HG02973 (cell line): ENCODE measurements at regions not wholly inside any gene's neighbourhood (a gene's known extent, or its start where the extent isn't known, plus 50 kb on each side); places are given as distances from the start of the nearest gene placed in this dataset.

Source experiments
- ATAC-seq: cut with Tn5 transposase; IDR thresholded peaks from one replicate; pipeline ENCODE4 v1.9.1; 2021; ENCODE audit warnings: moderate library complexity; ENCODE audit not compliant: unreplicated experiment

DNA sequence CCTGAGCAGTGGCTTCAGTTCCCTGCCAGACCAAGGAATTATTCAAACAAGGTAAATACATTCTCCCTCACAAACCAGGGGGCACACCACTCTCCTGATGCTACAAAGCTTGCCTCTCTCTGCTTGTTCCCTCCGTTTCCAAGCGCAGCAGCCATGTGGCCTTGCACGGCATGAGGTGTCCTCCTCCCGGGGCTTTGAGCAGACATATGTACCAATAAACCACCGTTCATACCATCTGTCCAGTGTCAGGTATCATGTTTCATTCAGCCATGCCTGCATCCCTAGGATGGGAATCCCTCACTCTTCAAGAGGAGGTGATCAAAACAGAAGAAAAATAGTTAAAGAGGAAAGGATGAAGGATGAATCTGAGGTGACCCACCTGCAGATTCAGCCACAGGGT lies 282.7 kb downstream of the ENC1 start:
- no peak for ATAC-seq

DNA sequence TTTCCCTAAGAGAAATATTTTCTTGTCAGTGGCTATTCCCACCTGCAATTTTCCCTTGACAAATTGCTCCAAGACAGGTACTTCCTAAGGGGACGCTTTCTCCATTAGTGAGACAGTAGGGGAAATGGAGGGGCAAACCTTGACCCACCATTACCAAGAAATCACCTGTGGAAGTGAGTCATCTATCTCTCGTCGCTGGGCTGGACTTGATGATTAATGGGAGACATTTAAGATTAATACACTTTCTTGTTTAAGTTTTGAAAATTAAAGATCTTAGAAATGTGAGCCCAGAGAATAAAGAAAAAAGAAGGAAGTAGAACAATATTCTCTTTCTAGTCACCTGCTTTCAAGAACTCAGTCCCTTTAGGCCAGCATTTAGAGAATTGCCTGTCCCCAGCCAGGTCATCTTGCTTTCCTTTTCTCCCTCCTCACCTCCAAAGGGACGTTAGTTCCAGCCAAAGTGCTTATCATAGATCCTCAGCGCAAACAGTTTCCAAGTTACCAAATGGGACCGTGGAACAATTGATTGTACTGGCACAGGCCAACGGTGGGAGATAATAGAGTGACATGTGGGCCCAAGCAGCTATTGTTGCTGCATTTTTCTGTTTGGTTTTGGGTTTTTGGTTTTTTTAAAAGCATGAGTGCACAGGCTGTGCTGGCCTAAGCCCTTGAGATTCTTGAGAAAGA lies 284.4 kb downstream of the ENC1 start:
- no peak for ATAC-seq

DNA sequence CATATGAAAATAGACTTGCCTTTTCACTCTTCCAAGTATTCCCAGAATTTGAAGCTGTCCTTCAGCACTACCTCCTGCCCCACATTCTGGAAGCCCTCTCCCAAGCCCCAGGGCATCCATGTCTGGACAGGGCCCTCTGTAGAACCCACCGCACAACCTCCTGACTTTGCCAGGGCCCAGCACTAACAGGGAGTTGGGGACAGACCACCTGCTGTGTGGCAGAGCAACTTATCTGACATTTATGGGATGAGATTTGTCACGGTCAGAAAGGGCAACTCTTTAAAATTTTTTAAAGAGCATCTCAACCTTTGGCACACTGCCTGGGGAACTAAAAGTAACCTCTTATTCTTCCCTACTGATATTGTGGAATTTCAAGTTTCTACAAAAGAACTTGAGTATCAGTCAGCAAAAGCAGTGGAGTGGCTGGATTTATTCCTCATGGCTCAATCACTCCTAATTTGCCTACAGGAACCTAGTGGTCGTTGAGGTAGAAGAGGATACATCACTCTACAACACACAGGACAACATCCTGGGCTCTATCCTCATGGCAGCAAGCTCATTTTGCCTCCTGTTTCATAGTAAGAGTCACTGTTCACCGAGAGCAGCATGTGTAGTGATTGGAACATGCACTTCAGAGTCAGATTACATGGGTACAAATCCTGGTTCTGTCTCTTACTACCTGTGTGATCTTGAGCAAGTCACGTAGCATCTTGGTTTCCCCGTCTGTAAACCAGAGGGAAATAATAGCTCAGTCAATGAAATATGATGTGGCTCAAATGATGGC lies 285.3 kb downstream of the ENC1 start:
- ATAC-seq = no peak

DNA sequence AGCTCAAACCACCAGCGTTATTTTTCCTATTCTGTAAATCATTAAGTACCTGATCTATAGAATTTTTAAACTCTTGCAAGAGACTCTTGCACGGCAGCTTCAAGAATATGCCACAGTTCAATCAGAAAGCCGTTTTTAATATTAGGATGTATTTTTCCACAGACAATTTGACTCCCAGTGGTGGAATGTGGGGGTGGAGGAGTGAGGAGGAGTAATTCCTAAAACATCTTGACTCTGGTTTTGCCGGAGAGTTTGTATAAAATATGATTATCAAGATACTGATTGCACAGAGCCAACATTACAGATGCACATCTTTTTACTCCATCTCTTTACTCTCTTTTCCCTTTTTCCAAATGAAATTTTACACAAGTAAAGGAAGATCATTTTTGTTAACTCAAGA lies 288.3 kb downstream of the ENC1 start:
- ATAC-seq = no peak

DNA sequence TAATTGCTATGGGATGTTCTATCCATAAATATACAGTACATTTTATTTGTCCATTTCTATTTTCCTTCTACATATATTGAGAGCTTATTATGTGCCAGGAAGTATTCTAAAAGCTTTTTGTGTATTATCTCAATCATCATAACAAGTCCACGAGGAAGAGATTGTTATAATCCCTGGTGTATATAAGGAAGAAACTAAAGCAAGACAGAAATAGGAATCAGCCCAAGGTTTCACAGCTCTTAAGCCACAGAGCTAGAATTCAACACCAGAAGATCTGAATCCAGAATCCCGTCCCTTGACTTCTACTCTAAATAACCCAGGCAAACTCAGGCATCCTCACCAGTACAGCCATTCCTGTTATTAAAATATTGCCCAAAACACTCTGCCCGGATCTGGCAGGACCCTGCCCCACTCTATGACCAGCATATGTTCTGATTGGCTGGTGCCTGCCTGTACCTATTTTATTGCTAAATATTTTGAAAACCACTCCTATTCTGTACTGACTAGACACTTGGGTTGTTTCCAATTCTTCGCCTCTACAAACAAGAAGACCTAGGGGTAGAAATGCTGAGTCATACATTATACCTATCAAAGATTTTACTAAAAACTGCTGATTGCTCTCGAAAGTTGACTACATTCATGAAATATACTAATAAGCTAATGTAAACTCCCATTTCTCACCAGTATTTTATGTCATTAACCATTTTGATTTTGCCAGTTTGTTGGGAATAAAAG lies 297.4 kb downstream of the ENC1 start:
- ATAC-seq = no peak

DNA sequence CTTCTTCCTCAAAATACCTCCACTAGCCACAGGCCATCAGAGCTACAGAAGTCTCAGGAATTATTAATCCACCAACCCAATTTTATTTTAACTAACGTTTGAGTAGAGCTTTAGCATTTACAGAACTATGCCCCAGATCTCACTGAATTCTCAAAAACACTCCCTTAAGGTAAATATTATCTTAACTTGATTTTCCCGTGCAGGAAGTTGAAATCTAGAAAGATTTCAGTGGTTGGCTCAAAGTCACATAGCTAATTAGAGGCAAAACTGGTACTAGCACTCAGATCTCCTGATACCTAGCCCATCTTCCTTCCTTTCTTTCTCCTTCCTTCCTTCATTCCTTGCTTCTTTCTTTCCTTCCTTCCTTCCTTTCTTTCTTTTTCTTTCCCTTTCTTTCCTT lies 298.3 kb downstream of the ENC1 start:
- no peak for ATAC-seq

DNA sequence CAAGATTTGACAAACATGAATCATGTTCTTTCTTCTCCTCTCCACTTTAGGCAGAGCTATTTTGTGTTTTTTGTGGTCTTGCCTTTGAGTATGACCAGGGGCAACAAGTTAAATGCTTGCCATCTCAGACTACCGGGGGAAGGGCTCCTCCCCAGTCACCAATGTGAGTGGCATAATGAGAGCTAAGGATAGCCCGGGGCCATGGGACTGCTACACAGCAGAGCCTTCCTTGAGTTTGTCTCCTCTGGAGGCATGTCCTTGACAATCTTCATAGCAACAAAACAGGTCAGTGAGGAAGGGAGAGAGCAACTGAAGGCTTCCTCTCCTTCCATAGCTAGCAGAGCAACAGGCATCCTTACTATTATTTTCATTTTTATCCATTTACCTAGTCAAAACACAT lies 299.3 kb downstream of the ENC1 start:
- ATAC-seq = no peak

DNA sequence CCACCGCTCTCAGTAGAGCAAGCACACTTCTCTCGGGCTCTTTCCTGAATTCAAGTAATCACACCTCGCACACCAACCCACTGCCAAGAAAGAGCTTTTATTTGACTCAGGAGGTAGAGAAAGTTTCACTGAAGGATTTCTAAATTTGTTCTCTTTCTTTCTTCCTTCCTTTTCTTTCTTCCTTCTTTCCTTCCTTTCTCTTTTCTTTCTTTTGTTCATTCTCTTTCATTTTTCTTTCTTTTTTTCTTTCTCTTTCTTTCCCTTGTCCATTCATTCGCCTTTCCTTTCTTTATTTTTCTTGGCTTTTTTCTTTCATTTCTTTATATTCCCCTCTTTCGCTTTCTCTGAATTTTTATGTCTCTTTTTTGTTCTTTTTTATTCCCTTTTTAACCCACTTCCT lies 300.1 kb downstream of the ENC1 start:
- no peak for ATAC-seq

DNA sequence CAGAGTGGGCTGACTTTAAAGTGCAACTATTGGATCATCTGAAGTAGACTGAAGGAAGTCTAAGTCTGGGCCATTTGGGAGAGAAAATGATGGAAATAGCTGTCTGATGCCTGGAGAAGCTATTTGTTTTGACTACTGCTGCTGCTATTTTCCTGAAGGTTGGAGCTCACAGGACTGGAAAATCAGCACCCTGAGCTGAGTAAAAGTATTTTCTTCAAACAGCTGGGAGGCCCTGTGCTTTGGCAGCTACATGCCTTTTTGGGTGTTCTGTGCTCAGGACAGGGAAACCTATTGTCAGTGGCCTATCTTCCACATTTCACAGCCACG lies 302.6 kb downstream of the ENC1 start:
- ATAC-seq = no peak

DNA sequence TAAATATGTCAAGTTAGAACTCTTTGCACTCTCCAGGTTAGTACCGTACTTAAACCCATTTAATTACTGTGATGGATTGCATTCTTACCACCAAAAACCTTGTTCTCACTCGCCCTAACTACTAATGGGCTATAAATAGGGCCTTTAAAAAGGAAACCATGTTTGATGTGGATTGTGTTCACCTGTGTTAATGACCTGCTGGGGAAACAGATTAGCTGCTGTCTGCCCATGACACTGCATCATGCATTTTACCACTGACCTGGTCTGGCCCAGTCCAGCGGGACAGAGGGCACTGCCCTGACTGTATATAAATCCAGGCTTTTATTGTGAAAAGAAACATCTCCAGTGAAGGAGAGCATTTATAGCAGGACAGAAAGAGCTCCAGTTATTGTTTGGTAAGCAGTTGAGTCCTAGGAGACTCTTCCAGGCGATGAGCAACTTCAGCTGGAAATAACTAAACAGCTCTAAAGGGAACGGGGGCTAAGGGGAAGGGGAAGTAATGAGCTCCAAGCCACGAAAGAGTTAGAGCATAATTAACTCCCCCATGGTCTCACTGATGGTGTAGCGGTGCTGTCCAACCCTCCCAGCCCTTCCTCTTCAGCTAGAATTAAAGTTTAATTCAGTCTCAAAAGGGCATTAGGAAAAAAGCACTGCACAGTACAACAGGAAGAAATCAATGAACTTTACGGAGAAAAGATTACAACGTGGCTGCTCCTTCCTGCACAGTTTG lies 303.1 kb downstream of the ENC1 start:
- ATAC-seq = no peak

DNA sequence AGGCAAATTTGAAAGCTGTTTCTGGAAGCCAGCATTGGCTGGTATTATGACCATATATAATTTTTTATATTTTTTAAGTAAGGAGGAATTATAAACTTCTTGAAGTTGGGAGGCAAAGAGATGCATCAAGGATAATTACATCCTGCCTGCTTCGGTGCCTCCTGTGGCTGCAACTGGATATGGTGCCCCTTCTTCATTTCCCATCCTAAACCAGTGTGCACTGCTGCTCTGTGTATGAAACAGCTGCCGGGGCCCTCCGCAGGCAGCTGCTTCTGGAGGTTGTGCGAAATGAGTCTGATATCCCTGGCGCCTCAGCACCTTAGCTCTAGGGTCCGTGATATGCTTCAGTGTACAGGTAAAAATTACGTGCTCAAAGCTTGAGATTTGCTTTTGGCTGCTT lies 304.2 kb downstream of the ENC1 start:
- no peak for ATAC-seq

DNA sequence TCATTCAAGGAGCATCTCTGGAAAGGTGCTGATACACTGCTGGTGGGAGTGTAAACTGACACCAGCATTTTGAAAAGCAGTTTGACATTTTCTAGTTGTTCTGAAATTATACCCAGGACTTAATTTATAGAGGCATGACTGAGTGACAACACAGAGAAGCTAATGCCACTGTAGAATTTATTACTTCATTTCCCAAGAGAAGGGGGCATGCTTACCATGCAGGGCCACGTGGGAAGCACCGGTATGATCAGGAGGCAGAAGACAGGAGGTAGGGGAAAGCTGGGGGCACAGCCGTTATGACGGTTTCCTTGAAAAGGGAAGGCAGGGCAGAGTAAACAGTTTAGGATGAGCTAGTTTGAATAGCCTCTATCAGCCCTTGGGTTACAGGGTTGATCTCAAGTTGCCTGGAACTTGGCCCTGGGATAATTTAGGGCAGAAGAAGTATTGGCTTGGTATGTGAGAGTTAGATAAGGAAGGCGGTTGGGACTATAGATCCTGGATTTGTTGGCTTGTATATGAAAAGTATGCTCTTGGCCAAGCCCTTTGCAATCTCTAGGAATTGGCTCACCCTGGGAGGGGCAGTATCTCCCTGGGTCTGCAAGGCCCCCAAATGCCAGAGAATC lies 305.7 kb downstream of the ENC1 start:
- ATAC-seq = no peak

DNA sequence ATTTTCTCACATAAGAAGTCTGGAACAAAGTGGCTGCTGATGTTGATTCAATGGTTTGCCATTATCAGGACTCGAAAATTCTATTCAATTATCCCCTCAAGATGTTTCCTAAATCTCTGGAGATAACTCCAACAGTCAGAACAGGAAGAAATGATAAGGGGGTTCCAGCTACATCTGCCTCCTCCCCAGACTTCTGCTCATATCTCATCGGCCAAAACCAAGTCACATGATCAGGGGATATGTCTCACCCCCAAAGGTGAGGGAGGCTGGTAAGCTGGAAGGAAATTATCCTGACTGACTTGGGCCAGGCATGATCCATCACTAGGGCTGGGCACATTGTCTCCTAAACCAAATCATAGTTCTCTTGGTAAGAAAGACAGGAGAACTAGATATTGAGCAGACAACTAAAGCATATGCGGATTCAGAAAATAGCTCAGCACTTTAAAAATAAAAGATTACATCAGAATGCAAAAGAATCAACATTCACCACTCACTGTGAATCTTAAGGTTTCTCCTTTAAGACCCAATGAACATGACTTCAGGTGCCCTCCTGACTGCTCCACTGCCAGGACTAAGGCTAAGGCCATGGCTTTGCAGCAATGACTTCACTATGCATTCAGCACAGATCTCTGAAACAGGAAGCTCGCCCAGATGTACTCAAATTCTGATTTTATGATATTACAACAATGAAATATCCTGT lies 306.3 kb downstream of the ENC1 start:
- ATAC-seq = no peak

DNA sequence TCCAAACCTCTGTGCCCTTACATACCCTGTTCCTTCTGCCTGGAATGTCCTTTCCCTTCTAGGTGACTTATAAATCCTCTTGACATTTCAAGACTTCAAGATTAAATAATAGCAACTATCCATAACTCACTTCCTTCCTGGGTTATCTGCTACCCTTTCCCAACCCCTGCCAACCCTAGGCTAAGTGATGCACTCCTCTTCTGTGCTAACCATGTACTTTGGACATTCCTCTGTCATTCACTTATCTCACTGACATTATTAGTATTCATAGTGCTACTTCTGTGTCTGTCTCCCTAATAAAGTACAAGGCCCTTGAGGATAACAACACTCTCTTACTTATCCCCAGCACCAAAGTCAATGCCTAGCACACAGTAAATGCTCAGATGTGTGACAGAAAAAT lies 307.1 kb downstream of the ENC1 start:
- no peak for ATAC-seq

DNA sequence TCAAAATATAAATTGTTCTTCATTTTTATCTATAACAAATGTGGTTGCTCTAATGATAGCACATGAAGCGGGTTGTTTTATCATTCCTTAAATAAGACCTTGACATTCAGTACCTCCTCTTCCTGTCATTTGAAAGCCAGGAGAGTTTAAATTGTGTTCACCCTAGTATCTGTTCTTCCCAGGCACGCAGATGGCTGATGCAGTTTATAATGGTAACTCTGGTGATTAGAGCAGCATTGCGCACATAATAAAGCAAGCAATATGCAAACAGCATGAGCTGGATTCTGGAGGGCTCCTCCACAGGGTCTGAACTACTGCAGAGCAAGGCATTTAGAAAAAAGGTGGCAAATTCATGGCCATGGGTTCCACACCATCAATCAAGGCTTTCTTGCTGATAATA lies 307.8 kb downstream of the ENC1 start:
- ATAC-seq = no peak

DNA sequence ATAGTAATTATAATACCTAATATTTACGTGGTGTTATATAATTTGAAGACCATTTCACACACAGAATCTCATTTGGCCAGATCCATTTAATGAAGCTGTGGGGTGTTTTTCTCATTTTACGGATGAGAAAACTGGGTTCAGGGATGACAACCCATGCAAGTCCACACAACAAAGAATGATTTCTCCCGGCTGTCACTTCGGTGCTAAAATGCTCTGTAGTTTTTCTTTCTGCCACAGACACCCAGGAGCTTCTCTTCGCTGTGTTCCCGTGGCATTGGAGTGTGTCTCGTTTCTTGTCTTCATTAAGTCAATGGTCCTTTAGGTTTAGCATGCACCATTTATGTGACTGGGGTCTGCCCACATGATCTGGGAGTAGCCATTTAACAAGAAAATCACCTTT lies 308.5 kb downstream of the ENC1 start:
- ATAC-seq = no peak

DNA sequence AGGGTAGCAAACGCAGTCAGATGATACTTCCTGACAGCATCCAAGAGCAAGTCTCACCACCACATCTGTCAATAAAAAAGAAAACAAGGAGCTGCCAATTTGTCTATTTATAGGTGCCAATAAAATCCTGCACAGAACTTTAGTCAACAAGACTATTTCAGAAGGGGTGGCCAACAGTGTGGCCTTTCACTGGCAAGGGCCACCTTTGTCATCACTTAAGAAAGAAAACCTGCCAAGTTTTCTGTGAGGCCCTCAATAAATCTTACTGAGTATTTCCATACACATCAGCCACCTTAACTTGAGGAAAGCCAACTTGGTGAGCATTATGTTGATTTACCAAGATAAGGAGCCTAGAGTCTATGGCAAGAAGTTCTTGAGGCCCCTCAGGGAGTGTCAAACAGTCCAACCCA lies 312.3 kb downstream of the ENC1 start:
- ATAC-seq = no peak

DNA sequence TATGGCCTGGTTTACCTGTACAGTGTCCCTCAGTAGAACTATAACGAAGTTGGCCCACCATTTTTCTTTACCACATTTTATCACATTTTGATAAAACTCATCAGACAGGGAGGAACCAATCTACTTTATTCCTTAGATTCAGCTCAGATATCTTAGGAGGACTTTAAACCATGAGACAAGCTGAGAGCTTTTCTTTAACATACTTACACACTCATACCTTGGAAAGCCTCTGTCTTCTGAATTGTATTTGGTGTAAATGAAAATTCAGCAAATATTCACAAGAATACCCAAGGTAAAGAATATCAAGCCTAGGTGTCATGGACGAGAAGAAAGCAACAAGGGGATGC lies 313.2 kb downstream of the ENC1 start:
- no peak for ATAC-seq

DNA sequence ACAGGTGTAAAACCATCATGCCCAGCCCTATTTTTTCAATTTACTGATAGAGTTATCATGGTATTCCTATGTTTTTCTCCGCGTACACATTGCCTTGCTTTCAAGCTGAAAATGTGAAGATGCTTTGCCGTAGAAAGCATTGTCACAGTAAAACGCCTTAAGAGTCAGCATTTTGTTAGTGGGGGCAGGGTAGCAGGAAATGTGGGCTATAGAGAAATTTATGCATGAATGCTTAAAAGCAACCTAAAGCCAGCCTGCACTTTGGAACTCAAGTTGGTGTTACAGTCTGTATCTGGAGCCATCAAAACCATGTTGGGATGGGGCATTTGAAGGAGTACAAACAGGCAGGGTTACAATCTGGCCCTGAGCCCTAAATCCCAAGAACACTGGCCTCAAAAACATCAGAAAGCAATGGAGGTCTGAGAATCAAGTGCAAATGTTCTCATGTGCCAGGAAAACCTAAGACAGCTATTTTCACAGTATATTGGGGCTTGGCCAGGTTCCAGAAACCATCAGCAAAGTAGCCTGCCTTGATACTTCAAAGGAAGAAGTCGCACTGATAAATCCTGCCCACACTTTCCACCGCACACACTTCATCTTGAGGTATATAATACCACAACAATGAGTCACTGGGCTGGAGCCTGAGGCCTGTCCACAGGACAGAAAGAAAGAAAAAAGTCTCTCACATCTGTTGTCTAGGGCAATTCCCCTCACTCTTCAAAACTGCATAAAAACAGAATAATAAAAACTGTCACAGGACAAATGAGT lies 313.8 kb downstream of the ENC1 start:
- ATAC-seq = peak; percentile 80

DNA sequence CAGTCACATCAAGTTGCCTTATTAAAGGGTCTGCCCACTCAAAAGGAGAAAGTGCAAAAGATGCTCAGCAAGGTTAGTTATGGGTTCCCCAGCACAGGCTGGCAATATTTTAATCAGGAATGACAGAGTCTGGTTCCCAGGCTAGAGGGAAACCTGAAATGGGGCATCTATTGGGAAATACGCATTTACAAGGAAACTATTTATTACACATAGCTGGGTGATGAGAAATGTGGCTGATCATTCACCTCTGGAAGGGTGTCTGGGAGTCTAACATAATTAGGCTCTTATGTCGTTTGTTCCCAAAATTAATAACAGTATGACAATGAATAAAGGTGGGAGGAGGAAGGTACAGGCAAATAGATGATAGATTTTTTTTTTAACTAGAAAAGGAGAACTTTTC lies 314.7 kb downstream of the ENC1 start:
- ATAC-seq = no peak
